Transverse colon (tissue), 4 donors: ENCODE measurements at regions not wholly inside any gene's neighbourhood (a gene's known extent, or its start where the extent isn't known, plus 50 kb on each side); places are given as distances from the start of the nearest gene placed in this dataset.

Experiments
- DNase-seq: peaks from one replicate; pipeline ENCODE4 v3.0.0-alpha.2; 2019
- H3K27ac ChIP-seq, 4 donors: fragments of 200-600 bp; sonication (generic); 2 replicates each; pipeline ENCODE4 v1.5.1; 2016 to 2018; ENCODE audit warnings: inconsistent platforms in 4 of 4
- H3K27me3 ChIP-seq: fragments of 200-600 bp; sonication (generic); 2 replicates; pipeline ENCODE4 v1.5.1; 2017; ENCODE audit warnings: inconsistent platforms
- H3K36me3 ChIP-seq, 4 donors: fragments of 200-600 bp; sonication (generic); 2 replicates each; pipeline ENCODE4 v1.5.1; 2017 to 2019; ENCODE audit warnings: inconsistent platforms in 4 of 4
- H3K4me1 ChIP-seq, 4 donors: fragments of 200-600 bp; sonication (generic); 2 replicates each; pipeline ENCODE4 v1.5.1; 2017 to 2020; ENCODE audit warnings: inconsistent platforms in 4 of 4
- H3K4me3 ChIP-seq, 4 donors: fragments of 200-600 bp; sonication (generic); 1 replicate in 1 of 4; 2 replicates in 3 of 4; pipeline versions ENCODE4 v1.5.1 to v1.6.1; 2017 to 2019; ENCODE audit warnings: inconsistent platforms in 4 of 4
- H3K9me3 ChIP-seq, 2 donors: fragments of 200-600 bp; sonication (generic); 2 replicates each; pipeline ENCODE4 v1.5.1; 2017 to 2019; ENCODE audit warnings: inconsistent platforms in 2 of 2
- EP300 ChIP-seq: sonication (generic); formaldehyde crosslinking; IDR thresholded peaks from one replicate; pipeline ENCODE4 v1.6.1; 2017; ENCODE audit warnings: antibody characterized with exemption, low read depth
- POLR2A ChIP-seq: fragments of 450-650 bp; IDR thresholded peaks from one replicate; pipeline ENCODE4 v1.6.1; 2016; ENCODE audit warnings: antibody characterized with exemption, mild to moderate bottlenecking, moderate library complexity
- POLR2AphosphoS5 ChIP-seq, 3 donors: sonication (generic); formaldehyde crosslinking; IDR thresholded peaks; one replicate each; pipeline ENCODE4 v1.6.1; 2016; ENCODE audit warnings: antibody characterized with exemption in 3 of 3
- WGBS, 2 donors: methylation state at CpG; one replicate each; pipeline ENCODE4 v1.1.5; 2018; ENCODE audit warnings: low coverage in 1 of 2; 5-methylcytosine and 5-hydroxymethylcytosine counted together
- in situ Hi-C, 4 donors: fragments of 200-750 bp; cut with MboI; loops; one replicate each; pipeline versions ENCODE4 v1.15.0 to v1.15.1; 2017; ENCODE audit warnings: low sequenced_read_pairs in 3 of 4, low pct_ligation_motif_present in 1 of 4, low pct_unique_long_range_greater_than_20kb in 1 of 4
- intact Hi-C: fragments of 100-400 bp; cut with DNase I; formaldehyde crosslinking; loops from one replicate; pipeline ENCODE4 v1.15.1; 2023; ENCODE audit warnings: low total_unique reads
- TF ChIP-seq, protein P1 (sequence below), 5 experiments: fragments of 200-600 bp in 3 of 5; fragments of 450-650 bp in 2 of 5; sonication (generic) in 3 of 5; IDR thresholded peaks; 1 replicate in 2 of 5; 2 replicates in 3 of 5; pipeline ENCODE4 v1.5.1; 2016 to 2017; ENCODE audit warnings: antibody characterized with exemption in 5 of 5, inconsistent platforms in 3 of 5, mild to moderate bottlenecking in 2 of 5, moderate library complexity in 1 of 5

DNA sequence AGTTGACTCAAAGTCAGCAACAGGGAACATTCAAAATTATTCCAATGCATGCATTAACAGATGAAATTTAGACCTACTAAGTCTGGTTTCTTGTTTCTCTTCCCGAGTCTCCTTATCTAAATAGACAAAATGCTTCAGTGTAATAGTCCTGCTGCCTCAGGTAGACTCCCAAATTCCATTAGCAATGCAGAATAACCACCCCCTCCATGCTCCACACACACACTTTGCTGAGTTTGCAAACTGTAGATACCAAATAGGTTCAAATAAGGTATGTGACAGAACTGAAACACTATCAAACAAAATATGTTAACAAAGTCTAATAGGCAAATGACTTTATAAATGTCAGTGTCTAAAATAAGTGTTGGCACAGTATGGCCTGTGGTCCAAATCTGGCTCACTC is 451.1 kb upstream of the SOX5 start:
- in situ Hi-C loops: no loop called here
- WGBS, 2 donors: 77 to 91% methylated on average over 1 of the region's 1 CpG
- TF ChIP-seq, protein P1, sequence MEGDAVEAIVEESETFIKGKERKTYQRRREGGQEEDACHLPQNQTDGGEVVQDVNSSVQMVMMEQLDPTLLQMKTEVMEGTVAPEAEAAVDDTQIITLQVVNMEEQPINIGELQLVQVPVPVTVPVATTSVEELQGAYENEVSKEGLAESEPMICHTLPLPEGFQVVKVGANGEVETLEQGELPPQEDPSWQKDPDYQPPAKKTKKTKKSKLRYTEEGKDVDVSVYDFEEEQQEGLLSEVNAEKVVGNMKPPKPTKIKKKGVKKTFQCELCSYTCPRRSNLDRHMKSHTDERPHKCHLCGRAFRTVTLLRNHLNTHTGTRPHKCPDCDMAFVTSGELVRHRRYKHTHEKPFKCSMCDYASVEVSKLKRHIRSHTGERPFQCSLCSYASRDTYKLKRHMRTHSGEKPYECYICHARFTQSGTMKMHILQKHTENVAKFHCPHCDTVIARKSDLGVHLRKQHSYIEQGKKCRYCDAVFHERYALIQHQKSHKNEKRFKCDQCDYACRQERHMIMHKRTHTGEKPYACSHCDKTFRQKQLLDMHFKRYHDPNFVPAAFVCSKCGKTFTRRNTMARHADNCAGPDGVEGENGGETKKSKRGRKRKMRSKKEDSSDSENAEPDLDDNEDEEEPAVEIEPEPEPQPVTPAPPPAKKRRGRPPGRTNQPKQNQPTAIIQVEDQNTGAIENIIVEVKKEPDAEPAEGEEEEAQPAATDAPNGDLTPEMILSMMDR (IDR thresholded peaks at IDR 0.05): no peak
- no peak for TF ChIP-seq POLR2A
- TF ChIP-seq POLR2AphosphoS5 (IDR thresholded peaks at IDR 0.05): no peak
- no peak for TF ChIP-seq EP300
- Histone ChIP-seq H3K4me3 (no peak overlapping the region), H3K36me3 (no peaks in the 10 kb centered on the region), H3K4me1 (no peaks in the 10 kb centered on the region), H3K27ac (no peak overlapping the region), H3K27me3 (no peaks in the 10 kb centered on the region), H3K9me3 (no peaks in the 10 kb centered on the region)
- intact Hi-C loops: no loop called here
- no peak for DNase-seq

DNA sequence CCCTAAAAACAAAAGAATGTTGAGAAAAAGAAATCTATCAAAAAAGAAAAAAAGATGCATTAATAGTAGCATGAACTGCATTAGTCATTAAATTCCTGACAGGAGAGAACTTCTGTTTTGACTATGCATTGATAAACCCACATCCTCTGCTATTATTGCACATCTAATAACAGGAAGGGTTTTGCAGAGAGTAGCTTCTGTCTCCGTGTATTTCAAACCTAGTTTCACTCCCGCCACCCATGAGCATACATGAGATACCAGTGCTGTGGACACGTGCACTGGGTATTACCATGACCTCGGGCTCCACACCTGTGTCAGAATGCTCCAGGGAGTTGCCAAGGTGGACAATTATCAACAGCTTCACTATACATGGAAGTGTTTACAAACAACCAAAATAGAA is 449.1 kb upstream of the SOX5 start:
- TF ChIP-seq, protein P1 (IDR thresholded peaks at IDR 0.05): no peak
- TF ChIP-seq POLR2AphosphoS5 (IDR thresholded peaks at IDR 0.05) (no peak), POLR2A (no peak), EP300 (no peak)
- in situ Hi-C loops: no loop called here
- 55 to 75% methylated on average over 4 of the region's 4 CpGs for WGBS, 2 donors
- Histone ChIP-seq H3K36me3 (no peaks in the 10 kb centered on the region), H3K27me3 (no peaks in the 10 kb centered on the region), H3K4me3 (no peak overlapping the region), H3K9me3 (no peaks in the 10 kb centered on the region), H3K4me1 (no peaks in the 10 kb centered on the region), H3K27ac (no peak overlapping the region)
- intact Hi-C loops: no loop called here
- no peak for DNase-seq

DNA sequence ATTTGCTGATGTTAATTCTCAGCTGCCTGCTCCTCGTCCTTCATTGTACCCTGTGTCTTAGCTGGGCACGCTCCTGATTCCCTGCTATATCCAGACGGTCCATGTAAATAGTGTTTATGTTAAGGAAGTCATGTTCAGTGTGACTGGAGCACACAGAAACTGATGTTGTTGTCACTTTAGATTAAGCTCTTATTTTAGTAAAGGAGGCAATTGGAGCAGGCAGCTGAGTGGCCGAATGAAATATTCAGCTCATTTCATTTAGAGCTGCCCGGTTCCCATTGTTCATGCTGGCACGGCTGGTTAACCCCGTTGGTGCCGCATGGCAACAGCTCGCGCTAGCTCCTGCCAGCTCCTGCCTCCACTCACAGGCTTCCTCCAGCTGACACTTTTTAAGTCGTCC is 446.8 kb upstream of the SOX5 start:
- TF ChIP-seq POLR2A: no peak
- no peak for TF ChIP-seq EP300
- TF ChIP-seq, protein P1 (IDR thresholded peaks at IDR 0.05): no peak
- TF ChIP-seq POLR2AphosphoS5 (IDR thresholded peaks at IDR 0.05): no peak
- no peaks in the 10 kb centered on the region for H3K27me3 ChIP-seq
- intact Hi-C loops: no loop called here
- no peaks in the 10 kb centered on the region for H3K36me3 ChIP-seq
- WGBS, 2 donors: 60 to 65% methylated on average over 2 to 11 of the region's 11 CpGs
- DNase-seq: no peak
- H3K4me3 ChIP-seq: no peak overlapping the region
- H3K27ac ChIP-seq: no peak overlapping the region
- H3K9me3 ChIP-seq: no peaks in the 10 kb centered on the region
- in situ Hi-C loops: no loop called here
- H3K4me1 ChIP-seq: no peaks in the 10 kb centered on the region

DNA sequence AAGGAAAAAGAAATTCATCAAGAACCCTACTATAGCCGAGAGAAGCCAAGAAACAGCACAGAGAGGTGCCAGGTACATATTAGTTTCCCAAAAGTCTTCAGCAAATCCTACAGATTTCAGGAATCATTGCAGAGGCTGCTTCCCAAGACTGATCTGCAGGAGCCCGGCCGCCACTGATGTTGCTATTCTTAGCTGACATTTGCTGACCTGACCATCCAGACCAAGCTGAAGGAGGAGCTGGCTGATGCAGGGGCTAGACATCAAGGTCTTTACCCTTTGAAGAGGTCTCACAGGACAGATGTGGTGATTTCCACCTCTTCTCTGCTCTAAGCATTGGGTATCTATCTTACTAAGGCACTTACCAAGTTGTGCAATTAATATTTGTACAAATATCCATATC is 444.8 kb upstream of the SOX5 start:
- Histone ChIP-seq H3K4me3 (no peak overlapping the region), H3K9me3 (no peaks in the 10 kb centered on the region), H3K27me3 (no peaks in the 10 kb centered on the region), H3K36me3 (no peaks in the 10 kb centered on the region), H3K4me1 (no peaks in the 10 kb centered on the region), H3K27ac (no peak overlapping the region)
- TF ChIP-seq, protein P1 (IDR thresholded peaks at IDR 0.05): no peak
- TF ChIP-seq POLR2A (no peak), EP300 (no peak), POLR2AphosphoS5 (IDR thresholded peaks at IDR 0.05) (no peak)
- intact Hi-C loops (no loop called here), in situ Hi-C loops (no loop called here)
- no peak for DNase-seq
- WGBS, 2 donors: 92 to 100% methylated on average over 1 to 3 of the region's 3 CpGs
